RPMI8226 (cell line): ENCODE measurements at regions not wholly inside any gene's neighbourhood (a gene's known extent, or its start where the extent isn't known, plus 50 kb on each side); places are given as distances from the start of the nearest gene placed in this dataset.

Source experiments
- DNase-seq: peaks from one replicate; pipeline ENCODE4 v3.0.0-alpha.2; 2015

DNA sequence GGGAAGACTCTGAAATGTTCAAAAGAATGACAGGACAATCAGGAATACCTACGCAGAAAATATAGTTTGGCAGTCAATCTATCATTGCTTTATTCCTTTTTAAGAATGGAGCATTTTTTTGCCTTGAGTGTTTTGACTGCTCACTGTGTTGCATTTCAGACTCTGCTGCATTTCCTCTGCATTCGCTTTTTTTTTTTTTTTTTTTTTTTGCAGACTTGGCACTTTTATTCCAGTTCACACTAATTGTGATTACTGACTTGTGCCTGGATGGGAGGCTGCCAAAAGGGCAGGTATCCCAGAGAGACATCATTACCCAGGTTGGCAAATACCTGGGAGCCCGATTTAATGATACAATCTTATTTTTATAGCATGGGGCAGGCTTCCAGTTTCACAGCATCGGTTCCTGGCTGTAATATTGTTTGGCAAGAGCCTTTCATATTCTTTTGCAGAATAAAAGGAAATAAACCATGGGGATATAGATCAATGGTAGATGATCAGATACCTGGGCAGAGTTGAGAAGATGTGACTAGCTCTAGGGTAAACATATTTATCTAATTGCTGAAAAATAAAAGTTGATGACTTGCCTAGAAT is 1132.6 kb downstream of the MAT2B start:
- no peak for DNase-seq

DNA sequence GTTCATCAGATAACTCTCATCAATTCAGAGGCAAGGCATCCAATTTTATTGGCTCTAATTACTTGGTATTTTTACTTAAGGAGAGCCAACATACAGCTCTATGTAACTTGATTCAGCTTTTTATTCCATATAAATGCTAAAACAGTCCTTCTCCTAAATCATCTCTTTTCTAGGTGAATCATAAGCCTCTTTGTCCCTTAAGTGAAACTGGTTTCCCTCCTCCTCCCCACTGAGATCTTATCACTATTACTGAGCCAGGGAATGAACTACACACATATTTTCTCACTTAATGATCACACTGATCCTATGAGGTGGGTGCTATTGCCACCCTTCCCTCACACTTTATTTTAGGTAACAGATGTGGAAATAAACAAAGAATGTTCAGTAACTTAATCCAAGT is 1143.8 kb downstream of the MAT2B start:
- no peak for DNase-seq

DNA sequence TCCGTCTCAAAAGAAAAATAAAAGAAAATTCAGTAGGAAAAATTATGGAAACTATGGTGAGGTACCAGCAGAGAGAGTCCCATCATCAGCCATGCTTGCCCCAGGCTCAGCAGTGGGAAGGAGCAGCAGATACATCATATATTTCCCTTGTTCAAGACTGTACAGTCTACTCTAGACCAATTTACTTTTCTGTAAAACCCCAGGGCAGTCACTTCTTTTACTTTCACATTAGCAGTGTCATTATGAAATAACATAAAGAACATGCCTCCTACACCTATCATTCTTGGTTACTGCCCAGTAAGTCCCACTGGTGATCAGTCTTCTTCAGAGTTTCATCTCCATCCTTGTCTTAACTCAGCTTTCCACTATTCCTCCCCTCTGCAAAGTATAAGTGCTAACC is 1145.0 kb downstream of the MAT2B start:
- no peak for DNase-seq

DNA sequence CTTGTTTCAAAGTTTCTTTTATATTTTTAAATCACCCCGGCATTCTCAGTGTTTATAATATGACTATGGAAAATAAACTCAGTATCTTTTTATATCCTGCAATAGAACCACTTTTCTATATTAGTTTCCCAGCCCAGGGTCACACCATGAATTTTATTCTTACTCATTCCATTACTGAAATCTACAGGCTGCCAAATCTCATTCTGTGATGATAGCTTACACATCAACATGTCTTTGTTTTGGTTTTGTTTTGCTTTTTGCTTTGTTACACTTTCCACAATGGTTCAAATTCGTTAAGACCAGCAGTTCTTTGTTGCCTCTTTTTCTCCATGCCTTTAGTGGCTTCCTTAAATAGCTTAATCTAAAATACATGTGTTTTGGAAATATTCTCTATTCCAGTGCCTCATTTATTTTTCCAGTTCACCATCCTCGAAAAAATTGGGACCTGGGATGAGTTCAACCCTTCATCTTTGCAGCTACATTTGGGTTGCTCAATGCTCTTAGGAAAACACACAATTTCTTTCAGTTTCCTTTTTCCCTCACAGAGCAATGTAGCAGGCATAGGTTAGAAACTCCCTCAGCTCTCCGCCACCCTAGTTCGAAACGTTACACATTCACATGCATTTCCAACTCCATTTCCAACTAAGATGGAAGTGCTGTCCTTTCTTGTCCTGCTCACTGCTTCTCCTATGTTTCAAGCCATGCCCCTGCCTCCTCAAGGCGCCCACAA is 1146.3 kb downstream of the MAT2B start:
- no peak for DNase-seq

DNA sequence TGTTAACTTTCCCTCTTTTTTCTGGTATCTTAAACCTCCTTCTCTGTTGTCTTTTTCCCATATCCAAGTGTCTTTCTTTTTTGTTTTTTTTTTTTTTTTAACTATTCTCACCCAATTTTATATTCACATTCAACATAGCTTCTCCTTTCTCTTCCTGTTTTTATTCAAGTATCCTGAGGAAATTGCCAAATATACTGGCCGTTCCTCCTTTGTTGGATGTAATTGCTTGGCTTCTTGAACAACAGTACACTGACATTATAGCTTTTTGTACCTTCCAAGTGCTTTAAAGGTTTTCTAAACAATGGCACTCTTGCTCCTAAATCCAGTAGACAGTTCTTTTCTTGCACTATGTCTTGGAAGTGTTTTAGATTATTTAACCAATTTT is 1146.8 kb downstream of the MAT2B start:
- no peak for DNase-seq

DNA sequence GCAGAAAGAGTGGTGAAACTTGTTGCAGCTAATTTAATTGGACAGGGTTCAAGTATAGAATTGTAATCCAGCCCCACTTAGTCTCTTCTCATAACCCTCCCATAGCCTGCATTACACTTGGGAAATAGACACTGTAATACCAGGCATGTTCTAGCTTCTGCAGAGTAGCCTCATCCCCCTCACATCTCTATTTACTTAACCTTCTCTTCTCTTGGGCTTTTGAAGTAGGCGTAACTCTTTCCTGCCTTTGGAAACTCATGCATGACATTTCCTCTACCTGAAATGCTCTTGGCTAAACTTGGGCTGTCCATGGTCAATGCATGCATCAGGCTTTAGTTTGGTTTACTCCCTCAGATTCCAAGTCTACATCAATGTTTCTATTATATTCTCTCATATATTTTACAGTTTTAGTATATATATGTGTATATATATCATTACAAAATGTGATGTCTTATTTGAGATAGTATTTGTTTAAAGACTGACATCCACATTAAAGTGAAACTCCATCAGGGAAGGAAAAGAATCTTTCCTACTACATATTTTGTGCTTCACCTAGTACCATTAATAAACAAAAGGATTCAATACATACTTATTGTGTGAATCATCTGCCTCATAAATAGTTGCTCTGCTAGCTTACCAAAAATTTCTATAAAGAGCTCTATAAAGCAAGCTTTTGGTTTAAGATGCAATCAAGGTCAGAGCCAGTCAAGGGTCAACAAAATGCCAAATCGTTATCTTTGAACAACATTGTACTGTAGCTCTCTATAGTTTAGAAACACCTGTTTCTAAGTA is 1158.0 kb downstream of the MAT2B start:
- no peak for DNase-seq

DNA sequence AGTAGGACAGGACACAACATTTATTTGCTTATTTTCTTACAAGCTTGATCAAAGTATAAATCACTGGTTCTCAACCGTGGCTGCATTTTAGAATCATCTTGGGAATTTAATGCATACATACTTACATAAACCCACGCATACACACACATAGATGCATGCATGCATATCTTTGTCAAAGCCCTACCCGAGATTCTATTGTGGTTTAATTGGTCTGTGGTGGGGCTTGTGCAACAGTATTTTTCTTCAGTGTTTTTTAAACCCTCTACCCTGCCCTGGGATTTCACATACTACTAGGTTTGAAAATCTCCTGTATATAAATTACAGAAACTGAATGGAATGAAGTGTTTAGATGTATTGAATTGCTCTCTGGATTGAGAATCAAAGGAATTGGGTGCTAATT is 1166.2 kb downstream of the MAT2B start:
- no peak for DNase-seq

DNA sequence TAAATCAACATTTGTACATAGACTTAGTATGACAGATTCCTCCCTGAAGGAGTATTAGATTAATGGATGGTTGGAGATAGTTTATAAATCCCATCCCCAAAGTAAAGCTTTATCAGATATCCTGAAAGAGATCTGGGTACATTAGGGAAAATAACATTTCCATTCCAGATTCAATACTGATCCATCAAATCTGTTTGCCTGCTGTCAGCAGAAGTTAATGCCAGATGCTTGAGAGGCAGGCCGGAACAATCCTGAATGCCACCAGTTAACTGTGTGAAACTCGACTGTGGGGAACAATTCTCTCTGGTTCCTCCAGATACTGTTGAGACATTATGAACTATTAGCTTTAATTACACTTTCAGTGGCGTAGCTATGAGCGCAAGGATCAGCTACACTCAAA is 1166.8 kb downstream of the MAT2B start:
- DNase-seq: no peak

DNA sequence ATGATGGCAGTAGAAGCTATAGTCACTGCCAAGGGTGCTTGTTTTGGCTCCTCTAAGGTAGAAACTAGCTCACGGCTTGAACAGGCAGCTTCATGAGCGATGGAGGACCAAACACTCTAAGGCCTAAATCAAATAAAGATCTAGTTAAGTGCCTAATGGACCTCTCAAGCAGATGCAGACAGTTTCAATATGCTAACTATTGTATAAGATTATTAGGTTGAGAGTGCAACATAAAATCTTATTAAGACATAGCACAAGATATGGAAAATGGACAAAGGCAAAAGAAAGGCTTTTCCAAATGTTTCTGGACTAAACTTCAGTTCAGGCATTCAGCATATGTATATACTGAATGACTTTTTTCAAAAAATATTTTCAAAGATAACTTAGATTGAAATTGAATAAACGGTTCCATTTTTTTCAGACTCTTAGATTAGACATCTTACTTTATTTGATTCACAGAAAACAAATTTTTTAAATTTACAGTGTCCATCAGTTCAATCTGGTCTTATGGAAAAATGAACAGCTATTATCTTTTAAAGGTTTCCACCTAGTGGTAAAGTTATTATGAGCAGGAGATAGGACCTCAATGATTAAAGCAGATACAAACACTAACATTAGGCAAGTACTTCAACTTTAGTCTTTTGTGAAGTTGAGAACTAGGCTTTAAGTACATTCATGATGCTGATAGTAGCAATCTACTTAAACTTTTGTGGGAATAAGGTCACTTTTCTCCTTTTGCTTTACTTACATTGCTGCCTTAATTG is 1167.7 kb downstream of the MAT2B start:
- DNase-seq: no peak

DNA sequence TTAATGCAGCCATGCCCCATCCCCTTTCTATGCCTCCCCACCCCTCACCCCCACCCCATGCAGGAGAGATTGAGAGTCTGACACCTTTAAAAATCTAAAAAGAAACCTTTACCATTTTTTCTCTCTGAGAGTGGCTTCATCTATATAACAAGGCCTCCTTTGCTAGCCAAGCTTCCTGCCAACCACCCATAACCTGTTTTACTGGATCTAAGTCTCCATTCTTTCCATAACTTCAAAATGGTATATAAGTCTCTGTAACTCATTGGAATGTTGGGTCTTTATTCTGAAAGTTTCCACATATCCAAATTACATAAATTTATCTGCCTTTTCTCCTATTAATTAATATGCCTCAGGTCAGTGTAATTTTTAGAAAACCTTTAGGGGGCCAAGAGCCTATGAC is 1174.0 kb downstream of the MAT2B start:
- DNase-seq: no peak

DNA sequence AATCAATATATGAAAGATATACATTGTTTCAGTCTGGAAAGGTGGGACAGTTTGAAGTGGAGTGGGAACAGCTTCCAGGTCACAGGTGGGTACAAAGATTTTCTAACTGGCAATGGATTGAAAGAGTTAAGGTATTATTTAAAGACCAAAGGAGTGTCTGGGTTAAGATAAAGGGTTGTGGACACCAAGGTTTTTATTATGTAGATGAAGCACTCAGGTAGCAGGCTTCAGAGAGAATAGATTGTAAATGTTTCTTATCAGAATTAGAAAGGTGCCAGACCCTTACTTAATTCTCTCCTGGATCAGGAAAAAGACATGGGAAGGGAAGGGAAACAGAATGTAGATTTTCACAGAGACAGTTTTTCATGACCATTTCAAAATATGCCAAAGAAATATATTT is 1174.8 kb downstream of the MAT2B start:
- DNase-seq: no peak

DNA sequence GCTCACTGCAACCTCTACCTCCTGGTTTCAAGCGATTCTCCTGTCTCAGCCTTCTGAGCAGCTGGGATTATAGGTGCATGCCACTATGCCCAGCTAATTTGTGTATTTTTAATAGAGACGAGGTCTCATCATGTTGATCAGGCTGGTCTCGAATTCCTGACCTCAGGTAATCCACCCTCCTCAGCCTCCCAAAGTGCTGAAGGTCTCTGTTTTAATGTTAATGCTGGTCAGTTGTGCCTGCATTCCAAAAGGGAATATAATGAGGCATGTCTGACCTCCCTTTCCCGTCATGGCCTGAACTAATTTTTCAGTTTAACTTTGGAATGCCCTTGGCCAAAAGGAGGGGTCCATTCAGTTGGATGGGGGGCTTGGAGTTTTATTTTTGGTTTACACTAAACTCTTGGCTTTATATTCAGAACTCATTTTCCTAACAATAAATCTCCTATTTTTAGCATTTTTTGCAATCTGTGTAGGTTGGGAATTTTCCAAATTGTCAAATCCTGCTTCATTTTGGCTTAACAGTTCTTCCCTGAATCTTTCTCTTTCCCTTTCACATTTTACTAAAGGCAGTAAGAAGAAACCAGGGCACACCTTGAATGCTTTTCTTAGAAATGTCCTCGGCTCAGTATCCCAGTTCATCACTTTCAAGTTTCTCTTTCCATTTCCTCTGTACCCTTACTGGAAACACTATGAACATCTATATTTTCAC is 1175.5 kb downstream of the MAT2B start:
- no peak for DNase-seq

DNA sequence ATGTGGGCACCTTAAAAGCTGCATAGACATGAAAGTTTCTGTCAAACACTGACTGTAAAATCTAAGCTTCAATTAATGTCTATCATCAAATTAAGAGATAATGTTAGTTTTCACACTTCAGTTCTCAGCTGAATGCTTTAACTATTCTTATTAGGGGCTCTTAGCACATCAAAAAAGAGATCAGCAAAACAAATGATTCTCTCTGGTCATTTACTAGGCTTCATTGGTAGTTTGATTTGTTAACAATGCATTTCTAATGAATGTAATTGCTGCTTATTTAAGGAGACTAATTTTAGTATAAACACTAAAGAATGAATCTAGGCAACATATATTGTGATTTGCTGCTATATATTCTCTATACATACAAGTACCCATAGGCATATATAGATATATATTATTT is 1182.0 kb downstream of the MAT2B start:
- no peak for DNase-seq

DNA sequence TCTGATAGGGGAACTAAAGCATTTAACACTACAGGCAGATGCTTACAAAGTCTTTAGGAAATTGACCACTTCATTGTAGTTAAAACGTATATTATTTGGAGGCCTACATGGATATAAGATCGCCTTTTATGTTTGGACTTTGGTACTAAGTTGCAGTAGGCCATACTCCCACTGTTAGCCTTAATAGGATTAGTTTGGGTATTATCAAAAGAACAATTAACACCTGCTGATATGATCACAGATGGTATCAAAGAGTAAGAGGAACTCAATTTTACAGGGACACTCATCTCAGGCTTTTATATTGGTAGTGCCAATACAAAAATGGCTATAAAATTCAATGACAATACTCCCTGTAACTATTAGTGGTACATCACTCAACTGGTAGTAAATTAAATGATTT is 1183.0 kb downstream of the MAT2B start:
- DNase-seq: no peak

DNA sequence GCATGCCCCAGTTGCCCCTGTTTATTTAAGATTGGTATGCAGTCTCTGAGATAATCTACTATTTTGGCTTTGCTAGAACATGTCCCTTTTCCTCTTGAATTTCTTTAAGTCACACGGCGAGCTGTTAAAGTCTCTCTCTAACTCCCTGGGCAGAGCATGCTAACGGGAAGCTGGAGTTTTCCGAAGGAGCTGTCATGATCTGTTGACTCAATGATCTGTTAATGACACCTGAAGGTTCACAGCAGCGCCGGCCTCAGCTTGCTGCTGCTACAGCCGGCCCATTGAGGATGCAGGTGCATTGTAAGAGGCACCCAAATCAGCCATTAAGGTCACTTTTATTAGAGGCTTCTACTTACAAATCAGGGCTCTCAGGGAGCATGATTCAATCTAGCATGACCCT is 1203.4 kb downstream of the MAT2B start:
- DNase-seq: no peak

DNA sequence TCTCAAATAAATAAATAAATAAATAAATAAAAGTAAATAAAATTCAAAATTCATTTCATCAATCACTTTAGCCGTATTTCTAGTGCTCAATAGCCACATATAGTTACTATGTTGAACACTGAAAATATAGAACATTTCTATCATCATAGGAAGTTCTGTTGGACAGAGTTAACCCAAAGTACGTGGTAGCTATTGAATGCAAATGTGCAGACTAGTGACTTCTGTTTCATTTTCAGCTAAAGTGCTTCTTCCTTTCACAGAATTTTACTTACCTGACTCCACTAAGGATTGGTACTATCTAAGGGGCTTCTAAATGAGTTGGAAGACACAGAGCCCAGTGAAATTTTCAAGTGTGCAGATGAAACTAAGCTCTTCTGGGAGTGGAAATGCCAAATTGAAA is 1208.3 kb downstream of the MAT2B start:
- no peak for DNase-seq

DNA sequence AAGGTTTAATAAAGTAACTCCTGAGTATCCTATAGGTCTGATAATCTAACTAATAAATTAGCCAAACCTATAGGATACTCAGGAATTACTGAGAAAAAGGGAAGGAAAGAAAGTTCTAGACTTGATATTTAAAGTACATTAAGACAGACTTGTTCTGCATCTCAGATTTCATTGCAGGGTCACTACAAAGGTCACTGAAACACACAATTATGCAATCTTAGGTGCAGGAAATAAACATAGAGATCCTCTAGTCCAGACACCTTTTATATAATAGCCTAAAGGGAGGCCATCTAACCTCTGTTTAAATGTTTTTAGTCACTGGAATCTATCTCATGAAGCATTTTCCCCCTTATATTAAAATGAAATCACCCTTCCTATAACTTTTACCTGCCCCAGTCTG is 1215.7 kb downstream of the MAT2B start:
- no peak for DNase-seq

DNA sequence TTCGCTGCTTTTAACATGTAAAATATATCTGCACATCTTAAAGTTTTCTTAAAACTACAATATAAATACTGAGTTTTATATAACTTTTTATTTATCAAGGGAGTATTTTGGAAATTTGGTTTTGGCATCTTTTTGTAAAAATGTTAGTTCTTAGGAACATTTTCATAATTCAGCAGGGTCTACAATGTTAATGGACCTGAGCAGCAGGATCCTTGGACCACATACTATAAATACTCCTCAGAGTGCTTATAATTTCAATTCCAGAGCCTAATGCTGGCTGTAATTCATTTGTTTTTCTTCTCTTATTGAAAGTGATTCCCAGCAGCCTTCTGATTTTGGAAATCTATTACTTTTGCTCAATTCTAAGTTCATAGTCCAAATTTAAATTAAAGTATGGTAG is 1216.2 kb downstream of the MAT2B start:
- no peak for DNase-seq

DNA sequence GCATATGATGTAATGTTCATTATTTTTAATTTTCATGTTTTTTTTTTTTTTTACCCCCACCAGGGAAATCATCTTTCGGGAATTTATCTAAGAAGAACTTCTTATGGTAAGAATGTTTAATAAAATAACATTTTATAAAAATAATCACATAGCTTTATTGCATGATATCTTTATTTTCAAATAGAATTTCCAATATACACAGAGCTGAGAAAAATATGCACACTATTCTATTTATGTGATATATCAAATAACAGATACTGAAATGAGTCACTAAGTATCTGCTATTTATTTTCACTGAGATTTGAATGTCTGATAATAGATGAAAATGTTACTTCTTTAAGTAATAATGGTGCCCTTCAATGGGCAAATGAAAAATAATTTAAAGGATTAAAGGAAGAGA is 1217.3 kb downstream of the MAT2B start:
- DNase-seq: no peak

DNA sequence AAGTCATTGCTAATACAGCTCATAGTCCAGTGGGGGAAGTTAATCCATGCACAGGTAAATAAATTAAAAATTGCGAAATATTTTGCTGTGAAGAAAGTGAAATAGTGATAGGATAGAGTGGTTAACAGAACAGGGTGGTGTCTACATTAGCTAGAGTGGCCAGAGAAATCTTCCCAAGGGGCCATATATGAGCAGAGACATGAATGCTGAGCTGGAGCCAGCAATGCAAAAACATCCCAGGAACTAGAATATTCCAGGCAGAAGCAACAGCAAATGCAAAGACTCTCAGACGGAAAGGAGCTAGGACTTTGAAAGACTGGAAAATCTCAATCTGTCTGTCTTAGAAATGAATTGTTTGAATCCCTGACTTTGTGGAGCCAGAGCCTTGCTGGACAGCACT is 1221.6 kb downstream of the MAT2B start:
- DNase-seq: no peak

DNA sequence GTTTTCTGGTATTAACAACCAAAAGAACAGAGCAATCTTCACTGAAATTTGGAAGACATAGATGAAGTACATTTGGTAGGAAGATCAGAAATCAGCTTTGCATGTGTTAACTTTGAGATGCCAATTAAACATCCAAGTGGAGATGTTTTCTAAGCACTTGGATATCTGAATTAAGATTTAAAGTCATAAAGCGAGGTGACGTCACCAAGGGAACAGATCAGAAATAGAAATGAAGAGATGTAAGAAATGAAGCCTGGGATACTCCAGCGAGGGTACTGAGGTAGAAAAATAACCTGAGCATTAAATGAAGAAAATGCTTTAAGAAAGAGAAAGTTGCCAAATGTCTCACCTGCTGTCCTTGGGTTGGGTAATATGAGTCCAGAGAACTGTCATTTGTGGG is 1223.3 kb downstream of the MAT2B start:
- no peak for DNase-seq

DNA sequence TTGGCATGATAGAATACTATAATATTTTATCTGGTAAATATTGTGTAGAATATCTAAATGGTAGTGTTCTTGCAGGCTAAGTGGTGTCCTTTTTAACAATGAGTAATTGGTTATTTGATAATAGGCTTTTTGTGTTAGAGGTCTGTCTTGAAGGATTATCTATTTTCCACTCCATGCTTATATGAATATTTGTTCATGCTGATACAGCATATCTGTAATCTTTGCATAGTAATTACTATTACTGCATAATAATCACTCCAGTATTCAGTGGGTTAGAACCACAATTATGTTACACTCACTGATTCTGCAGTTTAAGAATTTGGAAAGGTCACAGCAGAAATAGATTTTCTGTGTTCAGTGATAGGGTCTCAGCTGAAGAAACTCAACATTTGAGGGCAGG is 1229.9 kb downstream of the MAT2B start:
- DNase-seq: no peak

DNA sequence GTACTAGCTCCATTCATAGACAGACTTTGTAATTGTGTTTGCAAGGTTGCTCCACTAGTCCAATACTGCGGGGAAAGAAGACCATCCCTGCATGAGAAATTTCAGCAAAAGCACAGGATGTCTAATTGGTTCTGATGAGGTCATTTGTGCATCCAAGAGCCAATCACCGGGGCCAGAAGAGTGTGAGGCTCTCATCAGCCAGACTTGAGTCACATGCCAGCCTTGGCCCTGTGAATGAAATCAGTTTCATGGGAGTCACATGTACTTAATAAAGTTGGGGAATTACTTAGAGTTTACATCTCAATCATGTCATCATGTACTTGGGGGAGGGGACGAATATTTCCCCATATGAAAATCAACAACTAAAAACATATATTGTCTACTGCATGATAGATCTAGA is 1236.0 kb downstream of the MAT2B start:
- DNase-seq: peak; percentile 14
